ENCODE measurements at regions not wholly inside any gene's neighbourhood (a gene's known extent, or its start where the extent isn't known, plus 50 kb on each side); places are given as distances from the start of the nearest gene placed in this dataset.
"Not testable (repeated sequence)": the region's sequence is repeated elsewhere in the genome, so short reads cannot be mapped to it uniquely, and the experiment has no call there.

GRCh38 chr1:29800120-29800519 lies 563.8 kb downstream of the PTPRU start:
- no peak for DNase-seq (ENCODE audit: low spot score)

GRCh38 chr1:29798699-29799566 lies 562.6 kb downstream of the PTPRU start:
- DNase-seq (ENCODE audit: low spot score), result no peak

GRCh38 chr1:29797125-29797524 lies 560.8 kb downstream of the PTPRU start:
- DNase-seq (ENCODE audit: low spot score), result not testable (repeated sequence)

GRCh38 chr1:29795965-29796364 lies 559.6 kb downstream of the PTPRU start:
- not testable (repeated sequence) for DNase-seq (ENCODE audit: low spot score)

GRCh38 chr1:29793653-29794348 lies 557.5 kb downstream of the PTPRU start:
- no peak for DNase-seq (ENCODE audit: low spot score)

- peak; percentile 15 for DNase-seq (ENCODE audit: low spot score)
Observed at GRCh38 chr1:29793101-29793546, 556.8 kb downstream of the PTPRU start.

- DNase-seq (ENCODE audit: low spot score), result no peak
Observed at GRCh38 chr1:29789910-29790247, 553.6 kb downstream of the PTPRU start.

- no peak for DNase-seq (ENCODE audit: low spot score)
Observed at GRCh38 chr1:29789221-29789909, 553.0 kb downstream of the PTPRU start.

- no peak for DNase-seq (ENCODE audit: low spot score)
Observed at GRCh38 chr1:29786791-29787732, 550.7 kb downstream of the PTPRU start.

GRCh38 chr1:29786195-29786594 lies 549.9 kb downstream of the PTPRU start:
- DNase-seq (ENCODE audit: low spot score), result no peak

- DNase-seq (ENCODE audit: low spot score), result no peak
Observed at GRCh38 chr1:29785554-29785953, 549.2 kb downstream of the PTPRU start.

- DNase-seq (ENCODE audit: low spot score), result no peak
Observed at GRCh38 chr1:29785137-29785527, 548.8 kb downstream of the PTPRU start.

GRCh38 chr1:29784276-29785136 lies 548.2 kb downstream of the PTPRU start:
- DNase-seq (ENCODE audit: low spot score), result no peak

GRCh38 chr1:29783508-29784275 lies 547.4 kb downstream of the PTPRU start:
- DNase-seq (ENCODE audit: low spot score), result no peak

- DNase-seq (ENCODE audit: low spot score), result no peak
Observed at GRCh38 chr1:29782846-29783507, 546.7 kb downstream of the PTPRU start.

GRCh38 chr1:29779146-29779545 lies 542.8 kb downstream of the PTPRU start:
- DNase-seq (ENCODE audit: low spot score), result no peak

- DNase-seq (ENCODE audit: low spot score), result no peak
Observed at GRCh38 chr1:29777522-29777921, 541.2 kb downstream of the PTPRU start.

- no peak for DNase-seq (ENCODE audit: low spot score)
Observed at GRCh38 chr1:29774355-29774754, 538.0 kb downstream of the PTPRU start.

GRCh38 chr1:29772584-29773100 lies 536.3 kb downstream of the PTPRU start:
- no peak for DNase-seq (ENCODE audit: low spot score)
